A549 (cell line): ENCODE measurements at regions not wholly inside any gene's neighbourhood (a gene's known extent, or its start where the extent isn't known, plus 50 kb on each side); places are given as distances from the start of the nearest gene placed in this dataset.

Experiments
- ATAC-seq, 2 experiments: fragments of 200-7000 bp in 1 of 2; fragments of >200 bp in 1 of 2; cut with Nextera tagmentation in 1 of 2; cut with Tn5 transposase in 1 of 2; 3 replicates each; pipeline versions ENCODE4 v1.8.0 to v1.9.1; 2018 to 2020; ENCODE audit warnings: mild to moderate bottlenecking in 1 of 2, moderate library complexity in 1 of 2
- CTCF ChIA-PET: fragments of 300-600 bp; sonication (Branson Sonifier 250); formaldehyde crosslinking; extraction: SDS; loops from one replicate; lab custom pipeline; 2021; ENCODE audit warnings: antibody characterized with exemption, inconsistent platforms; lab: Yijun Ruan, JAX
- POLR2A ChIA-PET: fragments of 350-600 bp; formaldehyde crosslinking; extraction: SDS; loops from one replicate; lab custom pipeline; 2021; ENCODE audit warnings: antibody characterized with exemption, inconsistent platforms; lab: Yijun Ruan, JAX
- DNase-seq, 2 experiments: peaks; one replicate each; pipeline versions ENCODE4 v3.0.0 to v3.0.0-alpha.2; 2011 to 2016; ENCODE audit warnings: low read depth in 1 of 2, low spot score in 1 of 2
- FAIRE-seq: peaks from 2 replicates; lab custom pipeline; 2011; peaks lifted over from hg19 to GRCh38; lab: Jason Lieb, UNC
- H3K27ac ChIP-seq, 2 experiments: fragments of >200 bp; sonication (Bioruptor Twin); formaldehyde crosslinking; 3 replicates each; pipeline ENCODE4 v1.5.1; 2016 to 2017
- H3K4me1 ChIP-seq: fragments of >200 bp; sonication (Bioruptor Twin); formaldehyde crosslinking; 3 replicates; pipeline ENCODE4 v1.6.1; 2016
- H3K4me2 ChIP-seq: fragments of >200 bp; sonication (Bioruptor Twin); formaldehyde crosslinking; 3 replicates; pipeline ENCODE4 v1.6.1; 2016
- H3K4me3 ChIP-seq: fragments of >200 bp; sonication (Bioruptor Twin); formaldehyde crosslinking; 3 replicates; pipeline ENCODE4 v1.5.1; 2016
- H3K9me3 ChIP-seq: fragments of >200 bp; sonication (Bioruptor Twin); formaldehyde crosslinking; 3 replicates; pipeline ENCODE4 v1.6.1; 2016
- BHLHE40 ChIP-seq: IDR thresholded peaks from 2 replicates; pipeline ENCODE4 v1.6.1; 2012; ENCODE audit warnings: low read depth, low read length, inconsistent platforms
- CHD4 ChIP-seq: fragments of 200-600 bp; sonication (generic); IDR thresholded peaks from 2 replicates; pipeline ENCODE4 v1.6.1; 2016; ENCODE audit warnings: antibody characterized with exemption, mild to moderate bottlenecking, borderline replicate concordance
- FOXS1 ChIP-seq: fragments of 250-450 bp; sonication (Bioruptor Pico); IDR thresholded peaks from 2 replicates; pipeline ENCODE4 v1.5.0; 2020; ENCODE audit warnings: mild to moderate bottlenecking, moderate library complexity
- GATA3 ChIP-seq: IDR thresholded peaks from 2 replicates; pipeline ENCODE4 v1.6.1; 2012; ENCODE audit warnings: borderline replicate concordance
- HDAC2 ChIP-seq: fragments of 200-600 bp; sonication (generic); IDR thresholded peaks from 2 replicates; pipeline ENCODE4 v1.6.1; 2016
- HEYL ChIP-seq: fragments of 250-450 bp; sonication (Bioruptor Pico); IDR thresholded peaks from 2 replicates; pipeline ENCODE4 v1.8.0; 2021; ENCODE audit warnings: mild to moderate bottlenecking, moderate library complexity
- KDM1A ChIP-seq: fragments of 200-600 bp; sonication (generic); IDR thresholded peaks from 2 replicates; pipeline ENCODE4 v1.6.1; 2016; ENCODE audit warnings: low read depth, mild to moderate bottlenecking
- MAZ ChIP-seq: fragments of 150-350 bp; IDR thresholded peaks from 2 replicates; pipeline ENCODE4 v1.6.1; 2014; ENCODE audit warnings: antibody characterized with exemption, low read depth, low read length, borderline replicate concordance
- NR3C1 ChIP-seq: fragments of >200 bp; sonication (Bioruptor Twin); formaldehyde crosslinking; IDR thresholded peaks from 3 replicates; pipeline ENCODE4 v1.6.1; 2017
- RCOR1 ChIP-seq: fragments of 150-350 bp; IDR thresholded peaks from 2 replicates; pipeline ENCODE4 v1.6.1; 2014; ENCODE audit warnings: antibody characterized with exemption, low read length, low read depth
- RNF2 ChIP-seq: fragments of 200-600 bp; sonication (generic); IDR thresholded peaks from 2 replicates; pipeline ENCODE4 v1.6.1; 2016; ENCODE audit warnings: low read depth, mild to moderate bottlenecking, antibody characterized with exemption, moderate library complexity, borderline replicate concordance
- SMC3 ChIP-seq: fragments of >200 bp; sonication (Bioruptor Twin); formaldehyde crosslinking; IDR thresholded peaks from 3 replicates; pipeline ENCODE4 v1.6.1; 2018; ENCODE audit warnings: inconsistent platforms
- SREBF2 ChIP-seq: fragments of 450-650 bp; IDR thresholded peaks from 2 replicates; pipeline ENCODE4 v1.6.1; 2014; ENCODE audit warnings: mild to moderate bottlenecking, moderate library complexity
- ZFP36 ChIP-seq: fragments of 450-650 bp; IDR thresholded peaks from 2 replicates; pipeline ENCODE4 v1.6.1; 2014; ENCODE audit warnings: borderline replicate concordance; ENCODE audit not compliant: partially characterized antibody
- ZNF302 ChIP-seq: fragments of 250-450 bp; sonication (Bioruptor Pico); IDR thresholded peaks from 2 replicates; pipeline ENCODE4 v1.9.0; 2021; ENCODE audit warnings: inconsistent platforms, mild to moderate bottlenecking, moderate library complexity
- WGBS: methylation state at CpG from one replicate; pipeline ENCODE4 v1.1.6; 2017; ENCODE audit errors: missing lambda C conversion rate; 5-methylcytosine and 5-hydroxymethylcytosine counted together
- TF ChIP-seq, protein P1 (sequence below): fragments of >200 bp; sonication (Bioruptor Twin); formaldehyde crosslinking; IDR thresholded peaks from 2 replicates; pipeline ENCODE4 v1.6.1; 2016
- TF ChIP-seq, protein P2 (sequence below): fragments of >200 bp; sonication (Bioruptor Twin); formaldehyde crosslinking; IDR thresholded peaks from 3 replicates; pipeline ENCODE4 v1.5.1; 2016
- TF ChIP-seq, protein P3 (sequence below): fragments of 450-650 bp; IDR thresholded peaks from 2 replicates; pipeline ENCODE4 v1.6.1; 2014; ENCODE audit warnings: antibody characterized with exemption
- TF ChIP-seq, protein P4 (sequence below): fragments of 250-450 bp; sonication (Bioruptor Pico); IDR thresholded peaks from 2 replicates; pipeline ENCODE4 v1.5.0; 2020; ENCODE audit warnings: low read depth, mild to moderate bottlenecking, moderate library complexity
- TF ChIP-seq, protein P5 (sequence below): IDR thresholded peaks from 2 replicates; pipeline ENCODE4 v1.6.1; 2012

DNA sequence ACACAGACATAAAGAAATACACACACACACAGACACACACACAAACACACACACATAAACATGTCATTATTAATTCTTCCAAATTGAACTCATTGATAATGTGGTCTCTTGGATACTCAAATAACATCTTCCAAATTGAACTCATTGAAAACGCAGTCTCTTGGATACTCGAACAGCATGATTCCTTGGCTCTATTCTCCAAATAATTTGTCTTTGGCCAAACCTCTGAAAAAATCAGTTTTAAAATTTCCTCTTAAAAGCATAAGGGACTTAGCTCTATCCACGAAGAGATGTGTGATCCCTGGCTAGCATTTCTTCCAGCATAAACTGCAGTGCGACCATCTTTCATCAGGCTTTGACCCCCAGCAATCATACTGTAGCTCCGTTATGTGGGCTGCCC is 296.6 kb downstream of the IRX2 start:
- Histone ChIP-seq H3K4me1 (no peaks in the 10 kb centered on the region), H3K4me2 (no peak overlapping the region), H3K27ac (no peak overlapping the region), H3K4me3 (no peak overlapping the region)
- DNase-seq, result no peak
- no peak for FAIRE-seq
- CTCF ChIA-PET, result no interaction called here
- no peak for ATAC-seq
- POLR2A ChIA-PET, result no interaction called here
- WGBS, result 27% methylated on average over 5 of the region's 5 CpGs
- TF ChIP-seq, protein P1, sequence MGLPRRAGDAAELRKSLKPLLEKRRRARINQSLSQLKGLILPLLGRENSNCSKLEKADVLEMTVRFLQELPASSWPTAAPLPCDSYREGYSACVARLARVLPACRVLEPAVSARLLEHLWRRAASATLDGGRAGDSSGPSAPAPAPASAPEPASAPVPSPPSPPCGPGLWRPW, result no peak
- TF ChIP-seq RNF2 (no peak), GATA3 (no peak), FOXS1 (CRISPR knock-in tag) (no peak), BHLHE40 (no peak), SMC3 (no peak)
- TF ChIP-seq, all 56 proteins: peak for 0
- no peaks in the 10 kb centered on the region for H3K9me3 ChIP-seq

DNA sequence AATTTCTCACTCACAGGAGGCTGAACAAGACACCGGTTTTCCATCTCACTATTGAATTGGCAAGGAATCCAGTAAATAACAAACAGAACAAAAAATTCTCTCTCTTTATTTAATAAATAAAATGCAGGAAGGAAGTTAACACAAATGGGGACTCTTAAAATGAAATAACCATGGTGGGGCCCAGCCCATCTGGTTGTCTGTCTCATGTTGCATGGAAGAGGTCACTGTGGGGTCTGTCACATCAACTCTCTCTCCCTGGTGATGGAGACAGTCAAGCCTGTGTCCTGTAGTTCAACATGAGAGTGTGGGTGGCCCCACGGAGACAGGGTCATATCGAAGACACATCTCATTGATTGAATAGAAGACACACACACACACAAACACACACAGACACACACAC is 297.7 kb downstream of the IRX2 start:
- TF ChIP-seq HEYL (CRISPR knock-in tag) (no peak), HDAC2 (no peak), ZFP36 (no peak), SREBF2 (no peak), NR3C1 (no peak)
- TF ChIP-seq, all 56 proteins: peak for 0
- Histone ChIP-seq H3K27ac (no peak overlapping the region), H3K4me1 (no peaks in the 10 kb centered on the region), H3K4me2 (no peak overlapping the region), H3K9me3 (no peaks in the 10 kb centered on the region), H3K4me3 (no peak overlapping the region)
- WGBS, result 34% methylated on average over 3 of the region's 3 CpGs
- DNase-seq (no peak), ATAC-seq (no peak), FAIRE-seq (no peak)
- ChIA-PET POLR2A (no interaction called here), CTCF (no interaction called here)

DNA sequence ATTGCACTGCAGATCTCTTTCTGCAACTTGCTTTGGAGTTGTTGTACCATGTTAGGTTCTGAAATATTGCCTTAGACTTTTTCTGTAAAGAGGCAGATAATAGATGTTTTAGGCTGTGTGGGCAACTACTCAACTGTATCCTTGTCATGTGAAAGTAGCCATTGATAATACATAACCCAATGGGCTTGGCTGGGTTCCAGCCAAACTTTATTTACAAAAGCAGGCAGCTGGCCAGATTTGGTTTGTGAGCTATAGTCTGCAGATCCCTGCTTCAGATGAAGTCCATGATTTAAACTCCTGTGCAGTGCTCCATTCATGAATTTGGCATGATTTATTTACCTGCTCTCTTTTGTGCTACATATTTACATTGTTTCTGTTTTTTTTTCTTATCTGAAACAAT is 300.4 kb downstream of the IRX2 start:
- no peak overlapping the region for H3K4me2 ChIP-seq
- no peak overlapping the region for H3K4me3 ChIP-seq
- FAIRE-seq (no peak), DNase-seq (no peak), ATAC-seq (no peak)
- TF ChIP-seq RCOR1, result no peak
- TF ChIP-seq KDM1A, result no peak
- TF ChIP-seq, protein P2, sequence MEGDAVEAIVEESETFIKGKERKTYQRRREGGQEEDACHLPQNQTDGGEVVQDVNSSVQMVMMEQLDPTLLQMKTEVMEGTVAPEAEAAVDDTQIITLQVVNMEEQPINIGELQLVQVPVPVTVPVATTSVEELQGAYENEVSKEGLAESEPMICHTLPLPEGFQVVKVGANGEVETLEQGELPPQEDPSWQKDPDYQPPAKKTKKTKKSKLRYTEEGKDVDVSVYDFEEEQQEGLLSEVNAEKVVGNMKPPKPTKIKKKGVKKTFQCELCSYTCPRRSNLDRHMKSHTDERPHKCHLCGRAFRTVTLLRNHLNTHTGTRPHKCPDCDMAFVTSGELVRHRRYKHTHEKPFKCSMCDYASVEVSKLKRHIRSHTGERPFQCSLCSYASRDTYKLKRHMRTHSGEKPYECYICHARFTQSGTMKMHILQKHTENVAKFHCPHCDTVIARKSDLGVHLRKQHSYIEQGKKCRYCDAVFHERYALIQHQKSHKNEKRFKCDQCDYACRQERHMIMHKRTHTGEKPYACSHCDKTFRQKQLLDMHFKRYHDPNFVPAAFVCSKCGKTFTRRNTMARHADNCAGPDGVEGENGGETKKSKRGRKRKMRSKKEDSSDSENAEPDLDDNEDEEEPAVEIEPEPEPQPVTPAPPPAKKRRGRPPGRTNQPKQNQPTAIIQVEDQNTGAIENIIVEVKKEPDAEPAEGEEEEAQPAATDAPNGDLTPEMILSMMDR, result no peak
- no peak for TF ChIP-seq MAZ
- TF ChIP-seq, protein P3, sequence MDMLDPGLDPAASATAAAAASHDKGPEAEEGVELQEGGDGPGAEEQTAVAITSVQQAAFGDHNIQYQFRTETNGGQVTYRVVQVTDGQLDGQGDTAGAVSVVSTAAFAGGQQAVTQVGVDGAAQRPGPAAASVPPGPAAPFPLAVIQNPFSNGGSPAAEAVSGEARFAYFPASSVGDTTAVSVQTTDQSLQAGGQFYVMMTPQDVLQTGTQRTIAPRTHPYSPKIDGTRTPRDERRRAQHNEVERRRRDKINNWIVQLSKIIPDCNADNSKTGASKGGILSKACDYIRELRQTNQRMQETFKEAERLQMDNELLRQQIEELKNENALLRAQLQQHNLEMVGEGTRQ, result no peak
- no peak for TF ChIP-seq CHD4
- TF ChIP-seq SMC3, result no peak
- TF ChIP-seq BHLHE40, result no peak
- TF ChIP-seq, protein P1, result no peak
- TF ChIP-seq, protein P4, sequence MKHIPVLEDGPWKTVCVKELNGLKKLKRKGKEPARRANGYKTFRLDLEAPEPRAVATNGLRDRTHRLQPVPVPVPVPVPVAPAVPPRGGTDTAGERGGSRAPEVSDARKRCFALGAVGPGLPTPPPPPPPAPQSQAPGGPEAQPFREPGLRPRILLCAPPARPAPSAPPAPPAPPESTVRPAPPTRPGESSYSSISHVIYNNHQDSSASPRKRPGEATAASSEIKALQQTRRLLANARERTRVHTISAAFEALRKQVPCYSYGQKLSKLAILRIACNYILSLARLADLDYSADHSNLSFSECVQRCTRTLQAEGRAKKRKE (CRISPR knock-in tag), result no peak
- TF ChIP-seq, protein P5, sequence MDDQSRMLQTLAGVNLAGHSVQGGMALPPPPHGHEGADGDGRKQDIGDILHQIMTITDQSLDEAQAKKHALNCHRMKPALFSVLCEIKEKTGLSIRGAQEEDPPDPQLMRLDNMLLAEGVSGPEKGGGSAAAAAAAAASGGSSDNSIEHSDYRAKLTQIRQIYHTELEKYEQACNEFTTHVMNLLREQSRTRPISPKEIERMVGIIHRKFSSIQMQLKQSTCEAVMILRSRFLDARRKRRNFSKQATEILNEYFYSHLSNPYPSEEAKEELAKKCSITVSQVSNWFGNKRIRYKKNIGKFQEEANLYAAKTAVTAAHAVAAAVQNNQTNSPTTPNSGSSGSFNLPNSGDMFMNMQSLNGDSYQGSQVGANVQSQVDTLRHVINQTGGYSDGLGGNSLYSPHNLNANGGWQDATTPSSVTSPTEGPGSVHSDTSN, result no peak
- TF ChIP-seq ZNF302 (CRISPR knock-in tag), result no peak
- POLR2A ChIA-PET, result no interaction called here
- CTCF ChIA-PET, result no interaction called here
- H3K9me3 ChIP-seq, result no peaks in the 10 kb centered on the region
- H3K27ac ChIP-seq, result no peak overlapping the region
- H3K4me1 ChIP-seq, result no peaks in the 10 kb centered on the region
